H9 (cell line): ENCODE measurements at regions not wholly inside any gene's neighbourhood (a gene's known extent, or its start where the extent isn't known, plus 50 kb on each side); places are given as distances from the start of the nearest gene placed in this dataset.

Experiments
- DNase-seq: peaks from one replicate; pipeline ENCODE4 v3.0.0-alpha.2; 2017
- H2AFZ ChIP-seq: one replicate; pipeline ENCODE4 v1.6.1; 2013; ENCODE audit warnings: mild to moderate bottlenecking, low read length, control low read depth, moderate library complexity
- H2AK5ac ChIP-seq: 2 replicates; pipeline ENCODE4 v1.6.1; 2013; ENCODE audit warnings: low read length, control low read depth, mixed read lengths; ENCODE audit not compliant: insufficient read length
- H2BK120ac ChIP-seq: one replicate; pipeline ENCODE4 v1.6.1; 2013; ENCODE audit warnings: low read depth, mild to moderate bottlenecking, low read length, control low read depth, inconsistent platforms; ENCODE audit not compliant: poor library complexity, severe bottlenecking
- H2BK12ac ChIP-seq: 2 replicates; pipeline ENCODE4 v1.6.1; 2013; ENCODE audit warnings: low read length, control low read depth, mixed read lengths, low read depth; ENCODE audit not compliant: insufficient read length
- H2BK15ac ChIP-seq: 2 replicates; pipeline ENCODE4 v1.6.1; 2013; ENCODE audit warnings: low read depth, low read length, control low read depth
- H2BK20ac ChIP-seq: one replicate; pipeline ENCODE4 v1.6.1; 2013; ENCODE audit warnings: low read depth, mild to moderate bottlenecking, low read length, control low read depth, inconsistent platforms; ENCODE audit not compliant: poor library complexity, severe bottlenecking
- H2BK5ac ChIP-seq: 2 replicates; pipeline ENCODE4 v1.6.1; 2013; ENCODE audit warnings: low read length, control low read depth, mixed read lengths; ENCODE audit not compliant: insufficient read length
- H3K14ac ChIP-seq: 2 replicates; pipeline ENCODE4 v1.6.1; 2013; ENCODE audit warnings: low read length, control low read depth; ENCODE audit not compliant: insufficient read depth
- H3K18ac ChIP-seq: 2 replicates; pipeline ENCODE4 v1.6.1; 2013; ENCODE audit warnings: low read depth, mild to moderate bottlenecking, mixed read lengths, low read length, control low read depth; ENCODE audit not compliant: insufficient read length
- H3K23ac ChIP-seq: 2 replicates; pipeline ENCODE4 v1.6.1; 2013; ENCODE audit warnings: low read length, control low read depth, mixed read lengths, low read depth; ENCODE audit not compliant: insufficient read length
- H3K23me2 ChIP-seq: 2 replicates; pipeline ENCODE4 v1.6.1; 2013; ENCODE audit warnings: low read depth, mild to moderate bottlenecking, mixed read lengths, low read length, control low read depth; ENCODE audit not compliant: insufficient read length, poor library complexity, severe bottlenecking
- H3K27ac ChIP-seq: 2 replicates; pipeline ENCODE4 v1.5.1; 2013; ENCODE audit warnings: low read length, control low read depth, mixed read lengths, low read depth; ENCODE audit not compliant: insufficient read length
- H3K27me3 ChIP-seq: 2 replicates; pipeline ENCODE4 v1.6.1; 2013; ENCODE audit warnings: low read length, control low read depth, inconsistent platforms; ENCODE audit not compliant: insufficient read depth
- H3K4ac ChIP-seq: 2 replicates; pipeline ENCODE4 v1.6.1; 2013; ENCODE audit warnings: low read depth, mild to moderate bottlenecking, control low read depth, inconsistent platforms, low read length, moderate library complexity
- H3K4me1 ChIP-seq: 2 replicates; pipeline ENCODE4 v1.6.1; 2013; ENCODE audit warnings: low read length, control low read depth, inconsistent platforms; ENCODE audit not compliant: insufficient read depth
- H3K4me2 ChIP-seq: 2 replicates; pipeline ENCODE4 v1.6.1; 2013; ENCODE audit warnings: low read length, control low read depth, mixed read lengths; ENCODE audit not compliant: insufficient read length, insufficient read depth
- H3K56ac ChIP-seq: 2 replicates; pipeline ENCODE4 v1.6.1; 2013; ENCODE audit warnings: low read depth, mild to moderate bottlenecking, mixed read lengths, low read length, control low read depth; ENCODE audit not compliant: insufficient read length
- H3K79me1 ChIP-seq: 2 replicates; pipeline ENCODE4 v1.6.1; 2013; ENCODE audit warnings: low read depth, mild to moderate bottlenecking, moderate library complexity, low read length, control low read depth, inconsistent platforms; ENCODE audit not compliant: insufficient read depth, poor library complexity, severe bottlenecking
- H3K79me2 ChIP-seq: 2 replicates; pipeline ENCODE4 v1.6.1; 2013; ENCODE audit warnings: low read length, control low read depth, inconsistent platforms; ENCODE audit not compliant: insufficient read depth
- H3K9ac ChIP-seq: 2 replicates; pipeline ENCODE4 v1.6.1; 2013; ENCODE audit warnings: low read length, control low read depth, mixed read lengths; ENCODE audit not compliant: insufficient read length; ENCODE audit errors: extremely low read depth
- H3K9me3 ChIP-seq: one replicate; pipeline ENCODE4 v1.6.1; 2013; ENCODE audit warnings: low read depth, low read length, inconsistent platforms; ENCODE audit not compliant: control insufficient read depth
- H3T11ph ChIP-seq: one replicate; pipeline ENCODE4 v1.6.1; 2013; ENCODE audit warnings: mild to moderate bottlenecking, low read length, control low read depth, inconsistent platforms
- H4K20me1 ChIP-seq: one replicate; pipeline ENCODE4 v1.6.1; 2013; ENCODE audit not compliant: control insufficient read depth, insufficient read length, insufficient read depth
- H4K5ac ChIP-seq: 2 replicates; pipeline ENCODE4 v1.6.1; 2013; ENCODE audit warnings: low read depth, mild to moderate bottlenecking, mixed read lengths, low read length, control low read depth; ENCODE audit not compliant: insufficient read length
- H4K8ac ChIP-seq: replicated peaks from 2 replicates; pipeline ENCODE4 v1.6.1; 2013; ENCODE audit warnings: low read length, control low read depth, mixed read lengths, low read depth; ENCODE audit not compliant: insufficient read length
- H4K91ac ChIP-seq: 2 replicates; pipeline ENCODE4 v1.6.1; 2013; ENCODE audit warnings: low read depth, mild to moderate bottlenecking, moderate library complexity, mixed read lengths, low read length, control low read depth; ENCODE audit not compliant: insufficient read length
- H3K27ac Mint-ChIP-seq, 3 experiments: 2 replicates in 2 of 3; 3 replicates in 1 of 3; pipeline ENCODE4 v1.8.0; 2020 to 2021; ENCODE audit warnings: mixed read lengths in 3 of 3, mild to moderate bottlenecking in 1 of 3, moderate library complexity in 1 of 3
- H3K27me3 Mint-ChIP-seq: 2 replicates; pipeline ENCODE4 v1.8.0; 2021; ENCODE audit warnings: low read depth, mild to moderate bottlenecking, moderate library complexity, mixed read lengths
- H3K36me3 Mint-ChIP-seq, 3 experiments: 2 replicates in 2 of 3; 3 replicates in 1 of 3; pipeline ENCODE4 v1.8.0; 2020 to 2021; ENCODE audit warnings: low read depth in 3 of 3, mixed read lengths in 3 of 3; ENCODE audit not compliant: insufficient read depth in 1 of 3
- H3K4me1 Mint-ChIP-seq, 2 experiments: 2 replicates each; pipeline ENCODE4 v1.8.0; 2020; ENCODE audit warnings: mixed read lengths in 2 of 2
- H3K4me3 Mint-ChIP-seq, 2 experiments: 2 replicates in 1 of 2; 3 replicates in 1 of 2; pipeline ENCODE4 v1.8.0; 2020 to 2021; ENCODE audit warnings: mild to moderate bottlenecking in 2 of 2, mixed read lengths in 2 of 2, moderate library complexity in 1 of 2
- H3K9me3 Mint-ChIP-seq, 2 experiments: 2 replicates in 1 of 2; 3 replicates in 1 of 2; pipeline ENCODE4 v1.8.0; 2020; ENCODE audit warnings: mild to moderate bottlenecking in 2 of 2, mixed read lengths in 2 of 2, moderate library complexity in 1 of 2
- CTCF ChIP-seq: fragments of 200-600 bp; sonication (generic); conservative IDR thresholded peaks from 3 replicates; pipeline ENCODE4 v1.8.0; 2021; ENCODE audit warnings: antibody characterized with exemption, mild to moderate bottlenecking

DNA sequence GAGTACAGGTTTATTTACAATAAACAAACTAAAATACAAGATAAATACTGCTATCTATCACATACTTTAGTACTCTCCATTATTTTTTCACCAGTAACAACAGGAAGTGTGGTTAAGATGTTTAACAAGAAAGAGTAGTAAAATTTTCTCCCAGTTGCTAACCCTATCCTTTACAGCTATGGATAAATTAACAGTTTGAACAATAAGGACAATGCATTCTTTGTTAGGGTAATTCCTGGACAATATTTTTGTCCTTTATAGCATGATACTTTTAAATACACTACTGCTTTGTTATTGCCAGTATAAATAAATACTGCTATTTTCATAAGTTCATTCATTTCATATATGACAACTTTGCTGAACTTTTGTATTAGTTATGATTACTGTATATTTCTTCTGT, 630.2 kb upstream of the ATXN8OS start:
- Histone ChIP-seq H2BK20ac (no peak overlapping the region), H3K4me1 (no peaks in the 10 kb centered on the region), H3K27me3 (no peaks in the 10 kb centered on the region), H2AK5ac (no peak overlapping the region), H3K9ac (no peak overlapping the region), H2BK5ac (no peak overlapping the region), H3K23ac (no peak overlapping the region), H3K18ac (no peak overlapping the region), H4K91ac (no peak overlapping the region), H3K79me1 (no peaks in the 10 kb centered on the region), H3K23me2 (no peaks in the 10 kb centered on the region), H3K4ac (no peak overlapping the region), H3K56ac (no peak overlapping the region), H4K20me1 (no peaks in the 10 kb centered on the region), H2BK12ac (no peak overlapping the region), H3K14ac (no peak overlapping the region), H3T11ph (no peak overlapping the region), H2BK15ac (no peak overlapping the region), H2BK120ac (no peak overlapping the region), H3K27ac (no peak overlapping the region), H3K4me2 (no peak overlapping the region), H2AFZ (no peak overlapping the region), H3K9me3 (no peaks in the 10 kb centered on the region), H3K79me2 (no peaks in the 10 kb centered on the region), H4K8ac (no peak overlapping the region), H4K5ac (no peak overlapping the region)
- DNase-seq = no peak
- Mint-ChIP-seq H3K4me3 (no peak overlapping the region), H3K36me3 (peaks cover 0 to 10% (median 4%) of the 10 kb centered on the region in 3 experiments), H3K27ac (no peak overlapping the region), H3K4me1 (no peaks in the 10 kb centered on the region), H3K27me3 (no peaks in the 10 kb centered on the region), H3K9me3 (peaks cover 15 to 22% of the 10 kb centered on the region in 2 experiments)
- no peak for TF ChIP-seq CTCF
